AG04450 (cell line): ENCODE measurements at regions not wholly inside any gene's neighbourhood (a gene's known extent, or its start where the extent isn't known, plus 50 kb on each side); places are given as distances from the start of the nearest gene placed in this dataset.
"Not testable (repeated sequence)": the region's sequence is repeated elsewhere in the genome, so short reads cannot be mapped to it uniquely, and the experiment has no call there.

ENCODE experiments used
- CTCF ChIA-PET: fragments of 300-600, 350-600 bp; formaldehyde crosslinking; extraction: SDS; loops from one replicate; lab custom pipeline; 2022; ENCODE audit warnings: antibody characterized with exemption, inconsistent platforms; lab: Charles Lee
- POLR2A ChIA-PET: fragments of 350-600 bp; formaldehyde crosslinking; extraction: SDS; loops from one replicate; lab custom pipeline; 2021; ENCODE audit warnings: antibody characterized with exemption, inconsistent platforms; lab: Yijun Ruan, JAX
- DNase-seq: peaks from one replicate; pipeline ENCODE4 v3.0.0-alpha.2; 2011; ENCODE audit warnings: low read depth, low spot score
- H3K27ac ChIP-seq: one replicate; pipeline ENCODE4 v1.5.1; 2012; ENCODE audit warnings: low read depth, low read length, control low read depth
- H3K27me3 ChIP-seq: one replicate; pipeline ENCODE4 v1.6.0; 2012; ENCODE audit warnings: low read length; ENCODE audit not compliant: control insufficient read depth, insufficient read depth
- H3K4me3 ChIP-seq: 2 replicates; pipeline ENCODE4 v1.5.1; 2011; ENCODE audit warnings: mild to moderate bottlenecking, low read depth, low read length, control low read depth
- H3K9me3 ChIP-seq: 2 replicates; pipeline ENCODE4 v1.5.1; 2012; ENCODE audit warnings: low read length; ENCODE audit not compliant: control insufficient read depth, insufficient read depth
- CTCF ChIP-seq: IDR thresholded peaks from 2 replicates; pipeline ENCODE4 v1.5.1; 2011; ENCODE audit warnings: low read depth, low read length, control low read depth, inconsistent platforms

- POLR2A ChIA-PET = no interaction called here
- H3K9me3 ChIP-seq = no peaks in the 10 kb centered on the region
- TF ChIP-seq CTCF = no peak
- CTCF ChIA-PET = no interaction called here
- H3K27ac ChIP-seq = no peak overlapping the region
- no peak overlapping the region for H3K4me3 ChIP-seq
- no peak for DNase-seq
- H3K27me3 ChIP-seq = peaks cover 3% of the 10 kb centered on the region
Measured at GRCh38 chrX:40237731-40238178, 140.0 kb upstream of the BCOR start.

GRCh38 chrX:40230646-40231045, 132.9 kb upstream of the BCOR start:
- H3K9me3 ChIP-seq = no peaks in the 10 kb centered on the region
- DNase-seq = no peak
- no peak for TF ChIP-seq CTCF
- ChIA-PET POLR2A (interaction anchor here (0.7 kb wide), 1 partner anchor 776 kb away, joined by 7 read pairs; no protein-coding TSS in a partner anchor), CTCF (no interaction called here)
- H3K27ac ChIP-seq = no peak overlapping the region
- H3K27me3 ChIP-seq = no peaks in the 10 kb centered on the region
- H3K4me3 ChIP-seq = no peak overlapping the region

GRCh38 chrX:40227125-40227524, 129.4 kb upstream of the BCOR start:
- H3K4me3 ChIP-seq = no peak overlapping the region
- no peaks in the 10 kb centered on the region for H3K27me3 ChIP-seq
- TF ChIP-seq CTCF = no peak
- CTCF ChIA-PET = no interaction called here
- POLR2A ChIA-PET = no interaction called here
- H3K27ac ChIP-seq = no peak overlapping the region
- no peak for DNase-seq
- H3K9me3 ChIP-seq = no peaks in the 10 kb centered on the region; the same call in 1 of the 2 replicates

GRCh38 chrX:40224658-40225057, 126.9 kb upstream of the BCOR start:
- CTCF ChIA-PET = no interaction called here
- no peaks in the 10 kb centered on the region; the same call in 1 of the 2 replicates for H3K9me3 ChIP-seq
- no peak for DNase-seq
- POLR2A ChIA-PET = no interaction called here
- H3K4me3 ChIP-seq = no peak overlapping the region
- TF ChIP-seq CTCF = no peak
- H3K27me3 ChIP-seq = no peaks in the 10 kb centered on the region
- no peak overlapping the region for H3K27ac ChIP-seq

- H3K4me3 ChIP-seq, DNase-seq, POLR2A ChIA-PET, H3K27ac ChIP-seq, H3K9me3 ChIP-seq, H3K27me3 ChIP-seq: not testable (repeated sequence)
- CTCF ChIA-PET = interaction anchor here (0.6 kb wide), 1 partner anchor 1504 kb away, joined by 5 read pairs; no protein-coding TSS in a partner anchor
Measured at GRCh38 chrX:40222612-40223011, 124.9 kb upstream of the BCOR start.
